Right ventricle myocardium inferior (tissue), 1 donor: ENCODE measurements at regions not wholly inside any gene's neighbourhood (a gene's known extent, or its start where the extent isn't known, plus 50 kb on each side); places are given as distances from the start of the nearest gene placed in this dataset.
A peak's percentile ranks its signal among the peaks of the same experiment; 100 is the strongest.
"Not testable (repeated sequence)": the region's sequence is repeated elsewhere in the genome, so short reads cannot be mapped to it uniquely, and the experiment has no call there.

ENCODE experiments used
- ATAC-seq: fragments of 200-7000 bp; cut with Tn5 transposase; one replicate; pipeline ENCODE4 v1.9.1; 2020; ENCODE audit warnings: mild to moderate bottlenecking, moderate library complexity
- DNase-seq: peaks from one replicate; pipeline ENCODE4 v3.0.0; 2021; ENCODE audit errors: missing footprints
- intact Hi-C: fragments of 100-400 bp; cut with DNase I; formaldehyde crosslinking; loops from one replicate; pipeline ENCODE4 v1.11.0; 2022
- donor health status: DM: no; HTN: yes; CAD: no; lungs with severe emphysema.

GRCh38 chr17:37830151-37830993 is 85.5 kb upstream of the HNF1B start:
- ATAC-seq (no peak), DNase-seq (no peak)
- intact Hi-C loops, result no loop called here

DNA sequence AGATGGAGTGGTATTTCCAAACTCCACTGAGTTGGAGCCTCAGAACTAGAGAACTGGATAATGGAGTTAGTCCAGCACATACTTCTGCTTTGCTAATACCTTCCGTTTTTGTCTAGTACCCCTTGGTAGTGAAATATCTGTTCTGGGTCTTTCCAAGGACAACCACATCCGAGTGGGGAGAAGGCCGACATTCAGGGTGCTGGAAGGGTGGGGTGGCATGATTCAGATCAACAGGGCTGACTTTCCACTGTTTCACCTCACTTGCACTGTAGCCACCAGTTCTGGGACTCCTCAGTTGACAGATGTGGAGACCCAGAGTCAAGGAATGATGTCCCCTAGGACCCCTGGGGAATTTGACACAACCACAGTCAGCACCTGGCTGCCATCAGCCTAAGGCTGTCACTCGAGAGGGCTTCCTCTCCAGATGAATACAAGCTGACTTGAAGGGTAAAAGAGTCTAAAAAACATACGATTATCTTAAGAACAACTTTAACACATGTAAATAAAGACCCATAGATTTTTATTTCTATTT is 84.8 kb upstream of the HNF1B start:
- intact Hi-C loops, result no loop called here
- DNase-seq (no peak), ATAC-seq (no peak)

GRCh38 chr17:37828651-37829124 is 83.8 kb upstream of the HNF1B start:
- peak; percentile 23 for ATAC-seq
- intact Hi-C loops, result no loop called here
- DNase-seq, result no peak

GRCh38 chr17:37827905-37828650 is 83.2 kb upstream of the HNF1B start:
- ATAC-seq (no peak), DNase-seq (no peak)
- intact Hi-C loops, result no loop called here

GRCh38 chr17:37826497-37827430 is 81.9 kb upstream of the HNF1B start:
- DNase-seq, result no peak
- peak; percentile 35 for ATAC-seq
- intact Hi-C loops, result no loop called here

GRCh38 chr17:37825851-37826250 is 81.0 kb upstream of the HNF1B start:
- ATAC-seq, result no peak
- no peak for DNase-seq
- intact Hi-C loops, result no loop called here

GRCh38 chr17:37824534-37825485 is 80.0 kb upstream of the HNF1B start:
- ATAC-seq (no peak), DNase-seq (no peak)
- intact Hi-C loops, result no loop called here

GRCh38 chr17:37823996-37824395 is 79.1 kb upstream of the HNF1B start:
- DNase-seq (no peak), ATAC-seq (no peak)
- intact Hi-C loops, result no loop called here

- intact Hi-C loops, result no loop called here
- ATAC-seq (no peak), DNase-seq (no peak)
These were observed 76.3 kb upstream of the HNF1B start for GRCh38 chr17:37820995-37821713.

GRCh38 chr17:37820313-37820994 is 75.6 kb upstream of the HNF1B start:
- no peak for ATAC-seq

DNA sequence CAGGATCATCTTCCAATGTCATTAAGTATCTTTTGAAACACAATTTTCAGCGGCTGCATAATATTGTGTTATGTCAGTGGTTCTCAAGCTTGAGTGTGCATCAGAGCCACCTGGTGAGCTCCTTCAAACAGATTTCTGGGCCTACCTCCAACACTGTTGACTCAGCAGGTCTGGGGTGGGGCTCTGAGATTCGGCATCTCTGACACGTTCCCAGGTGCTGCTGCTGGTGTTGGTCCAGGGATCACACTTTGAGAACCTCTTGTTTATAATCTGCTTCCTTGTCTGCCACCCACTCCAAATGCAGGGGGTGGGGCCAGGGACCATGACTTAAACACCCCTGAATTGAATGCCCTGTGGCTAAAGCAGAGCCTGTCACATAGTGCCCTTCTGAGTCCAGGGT is 73.8 kb upstream of the HNF1B start:
- ATAC-seq, result no peak
- intact Hi-C loops, result loop anchor here (5.0 kb wide), 1 partner anchor 166 kb away; no protein-coding TSS in a partner anchor
- no peak for DNase-seq

More at GRCh38 chr17:37820313-37820994, 75.6 kb upstream of the HNF1B start:
- DNase-seq, result no peak
- intact Hi-C loops, result no loop called here

GRCh38 chr17:37816950-37817349 is 72.1 kb upstream of the HNF1B start:
- no peak for ATAC-seq
- intact Hi-C loops, result loop anchor here (5.0 kb wide), 1 partner anchor 165 kb away; no protein-coding TSS in a partner anchor
- no peak for DNase-seq

DNA sequence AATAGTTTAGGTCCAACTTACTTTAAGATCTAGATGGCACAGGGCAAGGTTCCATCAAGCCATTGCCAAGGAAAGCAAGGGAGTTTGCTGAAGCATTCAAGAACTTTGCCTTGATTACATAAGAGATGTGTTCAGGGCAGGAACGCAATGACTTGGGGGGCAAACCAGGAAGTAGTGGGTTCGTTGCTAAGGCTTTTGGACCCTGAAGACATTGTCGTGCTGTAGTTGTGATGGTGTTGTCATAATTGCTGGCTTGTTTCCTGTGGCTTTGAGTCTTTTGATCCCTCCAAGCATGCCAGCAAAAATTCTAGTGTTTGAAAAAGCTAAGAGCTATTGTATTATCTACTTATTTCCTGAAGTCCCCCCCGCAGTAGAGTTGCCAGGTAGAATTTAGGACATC is 70.7 kb upstream of the HNF1B start:
- no peak for DNase-seq
- intact Hi-C loops, result loop anchor here (5.0 kb wide), 1 partner anchor 163 kb away; no protein-coding TSS in a partner anchor
- no peak for ATAC-seq

- intact Hi-C loops, result no loop called here
- DNase-seq (no peak), ATAC-seq (no peak)
These were observed 68.9 kb upstream of the HNF1B start for GRCh38 chr17:37813751-37814150.

DNA sequence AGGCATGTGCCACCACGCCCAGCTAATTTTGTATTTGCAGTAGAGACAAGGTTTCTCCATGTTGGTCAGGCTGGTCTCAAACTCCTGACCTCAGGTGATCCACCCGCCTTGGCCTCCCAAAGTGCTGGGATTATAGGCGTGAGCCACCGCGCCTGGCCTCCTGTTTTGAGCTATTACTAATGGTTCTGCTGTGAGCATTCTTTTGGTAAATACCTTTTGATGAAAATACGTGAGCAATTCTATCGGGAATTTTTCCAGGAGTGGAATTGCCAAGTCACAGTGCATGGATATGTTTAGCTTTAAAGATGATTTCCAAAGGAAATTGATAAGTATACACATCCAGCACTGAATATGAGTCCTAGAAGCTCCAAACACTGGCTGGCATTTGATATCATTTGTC is 64.0 kb upstream of the HNF1B start:
- intact Hi-C loops, DNase-seq, ATAC-seq: not testable (repeated sequence)

DNA sequence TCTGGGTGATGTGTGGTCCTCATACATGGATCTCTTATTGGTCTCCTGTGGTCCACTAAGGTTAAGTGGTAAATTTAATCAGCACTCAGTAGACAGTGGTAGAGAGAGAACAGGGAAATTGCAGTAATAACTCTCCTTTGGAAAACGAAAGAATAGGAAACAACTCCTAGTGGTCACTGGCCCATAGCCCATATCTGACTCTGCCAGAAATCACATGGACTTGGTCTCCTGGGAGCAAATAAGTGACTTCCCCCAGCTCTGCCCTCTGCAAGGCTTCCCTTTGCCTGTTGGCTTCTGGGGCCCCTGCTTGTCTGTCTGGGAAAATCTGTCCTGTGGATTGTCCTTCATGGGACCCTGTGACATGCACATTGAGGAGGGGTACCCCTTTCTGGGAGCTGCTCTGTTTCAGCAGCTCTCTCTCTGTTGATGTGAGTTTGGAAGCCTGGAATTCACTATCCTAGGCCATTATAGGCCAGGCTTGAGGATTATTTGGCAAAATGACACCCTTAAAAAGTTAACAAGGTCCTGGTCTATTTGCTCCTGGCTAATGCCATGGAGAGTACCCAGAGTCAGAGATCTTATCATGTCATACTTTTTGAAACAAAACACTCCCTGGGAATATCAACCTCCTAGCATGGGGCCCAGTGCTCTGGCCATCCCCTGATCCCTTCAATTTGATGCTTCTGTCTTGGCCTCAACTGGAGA is 58.0 kb upstream of the HNF1B start:
- no peak for DNase-seq
- intact Hi-C loops, result no loop called here
- ATAC-seq, result peak; percentile 63
